ENCODE measurements at regions not wholly inside any gene's neighbourhood (a gene's known extent, or its start where the extent isn't known, plus 50 kb on each side); places are given as distances from the start of the nearest gene placed in this dataset.
"Not testable (repeated sequence)": the region's sequence is repeated elsewhere in the genome, so short reads cannot be mapped to it uniquely, and the experiment has no call there.

DNA sequence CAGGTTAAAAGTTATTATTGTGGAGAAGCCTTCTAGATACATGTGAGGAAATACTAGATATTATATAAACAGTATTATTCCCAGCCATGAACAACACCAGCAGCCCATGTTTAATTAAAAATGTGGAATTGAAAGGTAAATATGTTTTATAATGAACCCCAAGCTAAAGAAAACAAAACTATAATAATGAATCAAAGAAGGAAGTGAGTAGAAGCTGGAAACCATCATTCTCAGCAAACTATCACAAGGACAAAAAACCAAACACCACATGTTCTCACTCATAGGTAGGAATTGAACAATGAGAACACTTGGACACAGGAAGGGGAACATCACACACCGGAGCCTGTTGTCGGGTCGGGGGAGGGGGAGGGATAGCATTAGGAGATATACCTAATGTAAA is 167.6 kb upstream of the CXXC4 start:
- DNase-seq (ENCODE audit: low read depth in 3 of 3), result not testable (repeated sequence)

DNA sequence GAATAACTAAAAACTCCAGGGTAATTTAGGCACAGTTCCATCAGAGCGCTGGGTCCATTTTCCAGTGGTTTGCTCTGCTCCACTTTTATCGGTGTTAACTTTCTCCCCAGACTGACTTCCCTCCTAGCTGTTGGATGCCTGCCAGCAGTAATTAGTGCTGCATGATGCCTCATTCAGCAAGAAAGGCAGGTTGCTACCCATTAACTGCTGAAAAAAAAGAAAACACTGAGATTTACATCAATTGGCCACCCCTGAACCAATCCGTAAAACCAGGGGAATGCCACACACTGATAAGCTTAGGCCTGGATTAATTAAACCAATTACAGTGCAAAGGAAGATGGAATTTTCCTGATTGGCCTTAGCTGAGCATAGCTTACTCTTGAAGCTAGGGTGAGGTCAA is 182.4 kb upstream of the CXXC4 start:
- no peak for DNase-seq (ENCODE audit: low read depth in 3 of 3)

DNA sequence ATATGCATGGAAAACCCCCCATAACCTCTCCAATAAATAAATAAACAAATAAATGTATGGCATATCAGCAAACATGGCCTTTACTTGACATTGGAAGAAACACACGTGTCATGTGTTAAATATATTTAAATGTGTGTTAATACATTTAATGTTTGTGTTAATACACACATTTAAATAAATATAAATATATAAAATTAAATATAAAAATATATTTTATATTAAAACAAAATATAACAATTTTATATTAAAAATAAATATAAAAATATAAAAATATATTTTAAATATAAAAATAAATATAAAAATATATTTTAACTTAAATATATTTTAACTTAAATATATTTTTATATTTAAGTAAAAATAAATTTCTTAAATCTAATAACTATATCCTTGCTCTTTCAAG is 187.6 kb upstream of the CXXC4 start:
- DNase-seq (ENCODE audit: low read depth in 3 of 3), result no peak

DNA sequence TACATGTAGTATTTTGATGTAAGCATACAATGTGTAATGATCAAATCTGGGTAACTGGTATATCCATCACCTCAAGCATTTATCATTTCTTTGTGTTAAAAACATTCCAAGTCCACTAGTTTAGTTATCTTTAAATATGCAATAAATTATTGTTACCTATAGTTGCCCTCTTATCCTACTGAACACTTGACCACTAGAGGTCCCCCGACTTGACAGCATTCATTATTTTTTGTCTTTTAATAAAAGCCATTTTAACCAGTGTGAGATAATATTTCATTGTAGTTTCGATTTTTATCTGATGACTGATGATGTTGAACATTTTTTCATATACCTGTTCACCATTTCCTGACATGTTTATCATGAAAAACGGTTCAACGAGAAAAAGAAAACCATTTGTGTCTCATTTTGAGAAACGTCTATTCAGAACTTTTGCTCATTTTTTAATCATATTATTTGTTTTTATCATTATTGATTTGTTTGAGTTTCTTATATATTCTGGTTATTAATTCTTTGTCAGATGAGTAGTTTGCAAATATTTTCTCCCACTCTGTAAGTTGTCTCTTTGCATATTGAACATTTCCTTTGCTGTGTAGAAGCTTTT is 199.0 kb upstream of the CXXC4 start:
- DNase-seq (ENCODE audit: low read depth in 3 of 3), result no peak

DNA sequence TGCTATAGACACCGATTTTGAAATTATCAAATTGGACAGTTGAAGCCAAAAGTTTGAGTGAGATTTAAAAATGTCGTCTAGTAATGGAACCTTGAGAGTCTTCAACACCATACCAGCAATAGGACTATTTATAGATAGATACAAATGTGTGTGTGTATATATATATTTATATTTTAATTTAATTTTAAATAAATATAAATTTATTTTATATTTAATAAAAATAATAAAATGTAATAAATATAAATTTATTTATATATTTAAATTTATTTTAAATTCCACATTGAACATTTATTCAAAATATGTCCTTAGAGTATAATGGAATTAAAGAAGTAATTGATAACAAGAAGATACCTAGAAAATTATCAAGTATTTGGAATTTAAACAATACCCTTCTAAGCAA is 221.9 kb upstream of the CXXC4 start:
- DNase-seq (ENCODE audit: low read depth in 3 of 3), result no peak

DNA sequence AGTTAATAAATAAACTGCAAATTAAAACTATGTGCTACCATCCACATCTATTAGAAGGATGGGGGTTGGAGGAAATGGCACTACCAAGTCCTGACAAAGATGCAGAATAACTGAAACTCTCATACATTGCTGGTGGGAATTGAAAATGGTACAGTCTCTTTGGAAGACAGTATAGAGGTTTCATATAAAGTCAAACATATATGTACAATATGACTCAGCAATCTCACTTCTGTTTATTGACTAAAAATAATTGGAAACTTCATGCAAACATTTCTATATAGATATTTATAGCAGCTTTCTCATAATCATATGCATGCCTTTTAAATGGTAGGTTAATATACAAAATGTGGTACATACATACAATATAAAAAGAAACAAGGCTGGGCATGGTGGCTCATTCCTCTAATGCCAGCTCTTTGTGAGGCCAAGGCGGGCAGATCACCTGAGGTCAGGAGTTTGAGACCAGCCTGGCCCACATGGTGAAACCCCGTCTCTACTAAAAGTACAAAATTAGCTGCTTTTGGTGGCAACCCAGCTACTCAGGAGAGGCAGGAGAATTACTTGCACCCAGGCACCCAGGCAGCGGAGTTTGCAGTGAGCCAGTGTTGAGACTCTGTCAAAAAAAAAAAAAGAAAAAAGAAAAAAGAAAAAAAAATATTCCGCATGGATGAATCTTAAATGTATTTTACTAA is 225.0 kb upstream of the CXXC4 start:
- no peak for DNase-seq (ENCODE audit: low read depth in 3 of 3)

DNA sequence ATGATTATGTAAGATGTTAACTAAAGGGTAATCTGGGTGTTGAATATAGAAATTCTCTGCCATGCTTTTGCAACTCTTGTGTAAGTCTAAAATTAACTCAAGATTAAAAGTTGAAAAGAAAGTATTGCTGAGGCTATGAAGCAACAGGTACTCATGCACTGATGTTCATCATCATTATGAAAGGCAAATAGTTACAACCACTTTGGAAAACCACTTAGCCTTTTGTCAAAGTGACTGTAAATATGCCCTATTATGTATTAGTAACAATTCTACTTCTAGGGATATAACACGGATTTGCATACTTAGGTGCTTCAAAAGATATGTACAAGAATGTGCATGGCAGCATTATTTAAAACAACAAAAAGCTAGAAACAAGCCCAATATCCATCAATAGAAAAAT is 227.8 kb upstream of the CXXC4 start:
- DNase-seq (ENCODE audit: low read depth in 3 of 3), result no peak

DNA sequence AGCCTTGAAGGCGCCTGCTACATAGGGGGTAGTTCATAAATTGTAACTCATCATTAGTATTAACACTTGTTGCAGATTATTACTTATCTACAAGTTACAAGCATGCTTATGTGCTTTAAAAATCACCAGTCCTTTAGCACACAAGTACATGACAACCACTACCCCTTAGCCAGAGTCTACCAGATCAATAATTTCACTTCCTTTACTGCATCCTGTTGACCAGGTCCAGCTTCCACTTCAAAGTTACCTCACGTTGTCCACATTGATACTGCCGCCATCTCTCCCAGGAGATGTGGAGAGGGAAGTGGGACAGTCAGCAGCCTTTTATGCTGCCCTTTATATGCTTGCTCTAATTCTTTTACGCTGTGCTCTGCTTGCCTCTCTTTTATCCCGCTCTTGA is 231.3 kb upstream of the CXXC4 start:
- DNase-seq (ENCODE audit: low read depth in 3 of 3), result no peak

DNA sequence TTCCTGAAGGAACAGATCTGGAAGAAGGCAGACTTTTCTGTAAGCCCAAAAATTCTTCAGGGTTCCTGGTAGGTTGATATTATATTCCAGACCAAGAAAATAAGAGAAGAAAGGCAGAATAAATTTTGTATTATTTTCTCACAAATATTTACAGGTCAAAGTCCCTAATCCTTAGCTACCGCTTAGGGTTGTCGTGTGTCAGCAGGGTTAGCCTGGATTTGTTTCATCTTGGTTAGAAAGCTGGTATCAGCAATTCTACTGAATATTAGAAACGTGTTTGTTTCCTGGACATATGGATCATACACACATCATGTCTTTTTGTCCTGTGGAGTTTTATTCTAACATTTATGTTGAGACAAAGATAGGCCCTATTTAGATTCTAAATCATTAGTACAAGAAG is 232.9 kb upstream of the CXXC4 start:
- no peak for DNase-seq (ENCODE audit: low read depth in 3 of 3)

DNA sequence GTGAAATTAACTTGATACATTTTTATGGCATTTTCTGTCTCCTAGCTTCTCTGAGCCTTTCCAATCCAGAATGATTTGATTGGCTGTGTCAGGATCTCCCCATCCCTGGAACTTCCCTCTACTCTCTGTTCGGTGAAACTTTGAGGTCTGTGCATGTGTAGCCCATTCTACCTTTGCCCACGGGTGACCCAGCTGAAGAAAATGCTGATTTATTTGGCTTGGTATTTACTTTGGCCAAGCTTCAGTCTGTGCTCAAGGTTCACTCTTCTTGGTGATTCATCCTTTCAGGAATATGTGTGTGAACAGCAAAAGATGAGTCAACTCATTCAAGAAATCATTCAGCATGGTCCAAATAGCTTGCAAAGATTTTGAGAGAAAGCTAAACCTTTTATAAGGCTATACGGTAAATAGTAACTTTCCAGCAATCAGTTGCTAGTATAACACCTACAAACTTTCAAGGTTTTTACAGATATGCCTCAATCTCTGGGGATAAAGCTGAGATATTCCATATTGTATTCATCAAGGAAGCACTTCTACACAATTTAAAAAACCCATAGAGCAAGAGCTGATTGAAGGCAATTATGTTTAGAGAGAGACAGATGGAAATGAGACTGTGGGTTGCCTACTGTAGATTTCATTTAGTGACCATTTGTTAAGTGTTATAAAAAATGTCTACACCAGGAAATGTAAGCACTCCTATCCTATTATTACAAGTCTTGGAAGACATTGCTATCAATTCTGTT is 233.9 kb upstream of the CXXC4 start:
- no peak for DNase-seq (ENCODE audit: low read depth in 3 of 3)

DNA sequence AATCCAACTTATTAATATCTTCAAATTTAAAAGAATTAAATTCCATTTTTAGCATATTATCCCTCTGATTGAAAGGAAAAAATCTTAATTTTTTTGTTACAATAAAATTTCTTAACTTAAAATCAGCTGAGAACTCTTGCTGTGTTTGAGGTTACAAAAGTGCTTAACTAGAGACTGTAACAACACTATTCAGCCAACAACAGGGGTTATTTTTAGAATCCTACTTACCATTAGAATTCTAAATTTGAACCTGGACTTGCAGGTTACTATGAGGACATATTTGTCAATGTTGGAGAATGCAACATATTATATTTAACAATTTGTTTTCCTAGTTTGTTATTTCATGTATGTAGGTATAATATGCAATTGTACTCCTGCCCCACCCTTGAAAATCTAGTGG is 238.1 kb upstream of the CXXC4 start:
- no peak for DNase-seq (ENCODE audit: low read depth in 3 of 3)

DNA sequence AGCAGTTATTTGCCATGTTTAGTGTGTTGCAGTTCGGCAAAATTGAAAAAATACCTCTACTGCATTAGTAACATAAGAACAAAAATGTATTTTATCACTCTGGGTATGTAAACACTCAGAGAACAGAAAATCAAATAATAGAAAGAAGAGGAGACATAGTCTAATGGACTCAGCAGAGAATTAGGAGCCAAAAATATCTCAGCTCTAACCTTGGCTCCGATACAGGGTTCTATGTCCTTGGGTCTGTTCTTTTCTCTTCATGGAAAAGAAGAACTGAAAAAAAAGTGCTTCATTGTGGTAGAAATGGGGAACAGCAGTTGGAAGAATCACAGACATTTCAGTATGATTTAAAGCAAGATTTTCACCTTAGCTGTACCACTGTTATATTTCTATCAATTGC is 240.5 kb upstream of the CXXC4 start:
- DNase-seq (ENCODE audit: low read depth in 3 of 3), result no peak

DNA sequence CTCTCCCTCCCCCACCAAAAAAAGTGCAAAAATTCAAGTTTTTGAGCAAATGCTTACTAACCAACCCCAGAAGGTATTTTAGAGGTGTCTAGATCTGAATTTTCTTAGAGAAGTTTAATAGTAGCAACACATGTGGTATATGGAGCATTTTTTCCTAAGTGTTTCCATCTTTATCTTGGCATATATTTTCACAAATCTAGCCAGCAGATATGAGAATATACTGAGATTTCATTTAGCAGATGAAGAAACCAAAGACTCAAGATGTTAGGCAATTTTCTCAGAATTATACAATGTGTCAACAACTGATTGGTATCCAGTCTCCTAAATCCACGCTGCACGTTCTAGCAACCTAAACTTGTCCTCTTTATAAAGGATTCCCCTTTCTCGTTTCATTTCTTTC is 245.5 kb upstream of the CXXC4 start:
- DNase-seq (ENCODE audit: low read depth in 3 of 3), result no peak

DNA sequence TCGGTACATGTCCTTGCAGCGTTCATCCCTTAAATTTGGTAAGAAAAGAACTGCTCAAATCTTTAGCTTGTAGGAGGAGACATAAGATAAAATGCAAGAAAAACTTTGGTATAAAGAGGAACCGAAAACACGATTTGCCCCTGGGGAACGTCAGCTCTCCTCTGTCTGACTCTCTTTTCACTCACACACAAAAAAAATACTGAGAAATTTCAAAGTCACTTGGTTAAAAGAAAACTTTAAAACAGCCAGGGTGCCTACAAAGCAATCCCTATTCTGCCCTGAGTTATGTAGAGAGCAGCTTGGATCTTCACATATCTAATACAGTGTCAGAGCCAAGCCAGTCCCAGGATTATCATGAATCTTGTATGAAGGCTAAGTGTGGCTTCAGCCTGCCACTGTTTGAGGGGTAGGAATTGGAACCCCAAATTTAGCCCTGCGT is 248.5 kb upstream of the CXXC4 start:
- no peak for DNase-seq (ENCODE audit: low read depth in 3 of 3)

DNA sequence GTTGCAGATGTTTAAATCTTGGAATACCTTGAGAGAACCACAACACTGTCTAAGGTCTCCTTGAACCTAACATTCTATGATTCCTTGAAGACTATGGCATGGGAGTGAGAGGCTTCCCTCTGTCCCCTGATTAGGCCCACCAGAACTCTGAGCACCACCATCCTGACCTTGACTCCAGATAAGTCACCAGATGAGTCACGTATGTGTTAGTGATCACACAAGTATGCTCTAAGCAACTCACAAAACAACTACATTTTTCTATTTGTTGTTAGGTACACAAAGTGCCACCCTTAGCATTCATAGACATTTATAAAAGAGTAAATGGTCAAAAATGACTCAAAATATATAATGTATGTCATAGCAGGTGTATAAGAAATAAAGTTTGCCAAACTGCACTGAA is 252.9 kb upstream of the CXXC4 start:
- DNase-seq (ENCODE audit: low read depth in 3 of 3), result no peak

DNA sequence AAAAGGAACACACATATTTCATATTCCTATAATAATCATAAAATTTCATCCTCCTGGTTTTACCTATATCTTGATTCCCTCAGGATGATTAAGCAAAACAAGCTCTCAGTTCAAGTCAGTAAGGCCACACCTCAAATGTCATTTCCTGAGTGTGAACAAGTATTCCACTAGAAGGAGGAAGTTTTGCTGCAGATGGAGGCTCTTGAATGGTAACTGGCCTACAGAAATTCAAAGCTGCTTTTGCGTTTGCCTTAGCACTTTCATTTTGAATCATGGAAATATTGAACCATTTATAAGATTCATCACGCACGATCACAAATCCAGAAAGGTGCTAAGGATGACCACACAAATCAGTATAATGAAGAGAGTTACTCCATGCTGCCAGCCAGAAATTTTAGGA is 254.4 kb upstream of the CXXC4 start:
- DNase-seq (ENCODE audit: low read depth in 3 of 3), result no peak

DNA sequence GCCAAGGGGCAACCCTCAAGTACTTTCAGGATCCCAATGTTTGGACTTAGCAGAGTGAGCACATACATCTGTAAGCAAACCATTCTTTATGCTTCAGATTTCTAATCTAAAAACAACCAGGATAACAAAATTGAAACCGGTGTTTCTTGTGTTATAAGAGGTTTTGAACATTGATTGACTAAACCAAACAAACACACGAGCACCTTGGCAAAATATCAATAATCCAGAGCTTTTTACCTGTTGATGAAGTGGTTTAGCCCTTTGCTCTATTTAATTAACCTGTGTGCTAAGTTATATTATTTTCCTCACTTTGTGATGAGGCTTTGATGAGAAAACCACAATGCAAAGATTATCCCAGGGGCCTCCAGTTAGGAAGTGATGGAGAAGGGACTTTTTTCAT is 255.3 kb upstream of the CXXC4 start:
- DNase-seq (ENCODE audit: low read depth in 3 of 3), result no peak

DNA sequence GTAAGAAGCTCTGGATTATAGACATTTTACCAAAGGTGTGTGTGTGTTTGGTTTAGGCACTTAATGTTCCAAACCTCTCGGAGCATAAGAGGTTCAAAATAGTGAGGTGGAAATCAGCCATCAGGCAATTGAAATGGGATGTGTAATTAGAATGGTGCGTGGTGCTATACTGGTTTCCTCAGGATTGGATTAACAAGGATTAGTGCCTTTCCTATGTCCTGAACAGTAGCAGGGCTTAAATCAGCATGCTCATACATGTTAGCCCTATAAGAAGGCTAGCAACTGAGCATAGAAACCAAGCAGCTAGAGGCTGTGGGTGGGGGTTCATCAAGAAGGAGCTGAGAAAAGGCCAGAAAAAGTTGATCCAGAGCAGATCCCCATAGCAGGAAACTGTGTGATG is 256.8 kb upstream of the CXXC4 start:
- no peak for DNase-seq (ENCODE audit: low read depth in 3 of 3)

DNA sequence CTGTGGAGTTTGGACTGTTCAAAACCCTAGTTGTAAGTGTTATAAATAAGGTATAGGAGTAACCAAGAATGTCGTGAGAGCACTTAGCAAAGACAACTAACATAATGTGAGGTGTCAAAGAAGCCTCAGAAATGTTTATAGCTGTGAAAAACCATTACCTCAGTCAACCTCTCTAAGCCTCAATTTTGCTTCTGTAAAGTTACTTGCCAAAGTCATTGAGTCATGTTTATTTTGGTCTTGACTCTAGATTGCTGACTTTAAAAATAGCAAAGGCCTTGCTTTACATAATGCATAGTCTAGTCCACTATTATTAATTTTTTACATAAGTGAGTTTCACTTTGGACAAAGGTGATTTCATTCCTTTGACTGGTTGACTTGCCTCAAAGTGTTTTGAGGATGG is 257.6 kb upstream of the CXXC4 start:
- no peak for DNase-seq (ENCODE audit: low read depth in 3 of 3)

DNA sequence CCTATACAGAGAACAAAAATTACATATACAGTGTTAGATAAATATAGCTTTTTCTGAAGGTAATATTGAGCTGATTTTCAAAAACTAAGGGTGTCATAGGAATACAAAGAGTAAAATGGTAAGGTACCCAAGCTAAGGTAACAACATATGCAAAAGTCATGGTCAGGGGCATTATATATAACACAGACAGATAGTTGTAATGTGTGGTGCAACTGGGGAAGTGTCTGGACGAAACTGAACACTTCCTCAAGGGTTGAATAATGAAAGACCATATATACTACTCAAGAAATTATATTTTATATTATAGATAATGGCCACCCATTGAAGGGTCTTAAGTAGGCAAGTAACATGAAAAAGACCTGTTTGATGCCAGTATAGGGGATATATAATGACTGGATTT is 262.1 kb upstream of the CXXC4 start:
- no peak for DNase-seq (ENCODE audit: low read depth in 3 of 3)

DNA sequence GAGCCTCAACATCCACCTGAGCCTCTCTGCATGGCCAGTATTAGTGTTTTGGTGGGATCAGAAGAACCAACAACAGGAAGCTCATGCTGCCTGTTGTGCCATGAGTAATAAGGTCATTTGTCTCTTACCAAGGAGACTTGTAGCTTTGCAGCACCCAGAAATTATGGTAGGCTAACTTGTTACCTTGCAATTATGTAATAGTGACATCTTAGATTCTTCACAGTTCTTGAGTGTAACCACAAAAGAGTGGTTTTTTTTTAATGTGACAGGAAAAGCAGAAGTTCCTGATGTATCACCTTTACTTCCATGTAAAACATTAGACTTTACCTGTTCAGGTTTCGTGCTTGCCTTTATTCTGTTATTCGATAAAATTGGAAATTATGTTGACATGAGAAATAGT is 263.9 kb upstream of the CXXC4 start:
- no peak for DNase-seq (ENCODE audit: low read depth in 3 of 3)

DNA sequence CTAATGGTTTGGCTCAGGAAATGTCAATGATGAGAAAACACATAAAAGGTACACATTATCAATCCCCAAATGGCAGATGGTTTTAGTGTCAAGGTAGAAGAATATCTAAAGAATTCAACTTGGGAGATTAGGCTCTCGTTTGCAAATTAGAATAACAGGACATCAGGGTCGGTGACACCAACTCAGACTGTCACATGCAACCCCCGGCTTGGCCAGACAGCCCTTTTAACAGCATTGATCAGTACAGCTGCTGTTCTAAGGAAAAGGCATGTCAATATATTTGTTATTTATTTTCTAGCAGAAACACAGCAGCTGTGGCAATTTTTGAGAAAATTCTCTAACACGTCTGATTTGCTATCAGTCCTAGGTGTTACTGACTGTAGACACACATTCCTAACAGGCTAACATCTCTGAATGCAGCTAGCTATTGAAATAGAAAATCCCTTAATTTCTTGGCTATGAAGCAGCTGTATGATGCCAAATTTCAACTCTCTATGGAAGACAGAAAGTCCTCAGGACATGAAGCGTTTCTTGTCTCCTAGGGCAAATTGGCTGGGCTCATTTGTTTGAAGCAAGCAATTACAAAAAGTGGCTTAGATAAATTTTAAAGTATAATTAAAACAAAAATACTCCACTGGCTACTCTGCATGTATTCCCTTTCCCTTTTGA is 269.0 kb upstream of the CXXC4 start:
- no peak for DNase-seq (ENCODE audit: low read depth in 3 of 3)

DNA sequence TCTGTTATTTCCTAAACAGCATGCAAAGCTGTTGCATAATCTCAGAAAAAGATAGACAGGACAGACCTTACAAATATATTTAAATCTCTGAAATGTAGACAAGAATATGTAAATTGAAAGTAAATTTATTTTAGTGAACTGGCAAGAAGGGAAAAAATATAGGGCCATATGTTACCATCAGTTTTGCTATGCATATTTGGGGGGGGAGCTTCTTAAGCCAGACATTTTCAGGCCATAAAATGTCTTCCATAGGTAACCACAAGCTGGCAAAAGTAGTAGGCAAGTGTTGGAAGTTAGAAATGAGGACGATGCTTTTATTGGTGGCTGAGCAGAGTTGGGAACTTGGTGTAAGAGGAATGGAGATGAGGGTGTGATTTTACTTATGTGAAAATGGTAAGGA is 272.0 kb upstream of the CXXC4 start:
- no peak for DNase-seq (ENCODE audit: low read depth in 3 of 3)

Measured in stimulated activated CD4-positive, alpha-beta T cell treated with anti-CD3 and anti-CD28 coated beads, TNF-alpha, amount 100 ng/mL, for 4 hours (primary cell).